Heart left ventricle (tissue), 13 donors: ENCODE measurements at regions not wholly inside any gene's neighbourhood (a gene's known extent, or its start where the extent isn't known, plus 50 kb on each side); places are given as distances from the start of the nearest gene placed in this dataset.

Experiments
- POLR2A ChIP-seq, 2 donors: fragments of 450-650 bp; IDR thresholded peaks; one replicate each; pipeline ENCODE4 v1.6.1; 2017; ENCODE audit warnings: antibody characterized with exemption in 2 of 2, mild to moderate bottlenecking in 2 of 2, moderate library complexity in 2 of 2
- TF ChIP-seq, protein P1 (sequence below), 12 donors: fragments of 200-600 bp; sonication (generic) in 4 of 12; IDR thresholded peaks; one replicate each; pipeline versions ENCODE4 v1.5.0 to v1.8.0; 2018 to 2022; ENCODE audit warnings: antibody characterized with exemption in 12 of 12, mild to moderate bottlenecking in 5 of 12
- donor health status: ischemic (EF 13 %, LVEDD 7.1; RV severe dilation, severe dysfunction).
- donor health status: DM: no; HTN: yes; CAD: no.
- donor health status: DM: no; HTN: no; CAD: no.
- donor health status: ischemic (EF 25% LVEDD 6.9; RV normal size, moderate dysfunction).
- donor health status: ischemic (EF 25% LVEDD 5.7; RV mildly dilated, moderate dysfunction).
- donor health status: ischemic (EF 35%, LVEDD 5.7; RV mildly dilated, moderate dysfunction).
- donor health status: nonischemic (EF 11% LVEDD 7.7; RV severe dilation, severe dysfunction).
- donor health status: DM: yes; HTN: yes; CAD: no.
- donor health status: PGD.
- donor health status: ischemic (EF 29% LVEDD 5.4; RV normal size, mild dysfunction).
- donor health status: nonischemic (EF 23%, LVEDD 6.1; RV moderate dilation, normal function).

DNA sequence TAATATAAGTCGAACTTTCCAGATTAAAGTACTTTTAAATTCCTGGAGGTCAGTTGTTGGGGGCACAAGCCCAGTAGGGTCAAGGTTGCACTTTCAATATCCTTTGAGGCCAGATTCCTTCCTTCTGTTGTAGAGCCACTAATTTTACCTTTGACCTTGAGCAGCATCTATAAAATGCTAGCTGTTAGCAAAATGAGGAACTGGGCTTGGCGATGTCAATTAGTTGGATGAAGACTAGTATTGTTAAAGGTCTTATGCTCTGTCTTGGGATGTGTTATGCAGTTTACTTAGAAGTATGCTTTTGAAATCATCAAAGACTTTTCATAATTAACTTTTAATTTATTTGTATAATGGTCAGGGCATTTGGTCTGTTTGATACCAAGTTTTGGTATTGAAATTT, 425.9 kb upstream of the PROX1 start:
- no peak for TF ChIP-seq POLR2A (IDR thresholded peaks at IDR 0.05)
- TF ChIP-seq, protein P1, sequence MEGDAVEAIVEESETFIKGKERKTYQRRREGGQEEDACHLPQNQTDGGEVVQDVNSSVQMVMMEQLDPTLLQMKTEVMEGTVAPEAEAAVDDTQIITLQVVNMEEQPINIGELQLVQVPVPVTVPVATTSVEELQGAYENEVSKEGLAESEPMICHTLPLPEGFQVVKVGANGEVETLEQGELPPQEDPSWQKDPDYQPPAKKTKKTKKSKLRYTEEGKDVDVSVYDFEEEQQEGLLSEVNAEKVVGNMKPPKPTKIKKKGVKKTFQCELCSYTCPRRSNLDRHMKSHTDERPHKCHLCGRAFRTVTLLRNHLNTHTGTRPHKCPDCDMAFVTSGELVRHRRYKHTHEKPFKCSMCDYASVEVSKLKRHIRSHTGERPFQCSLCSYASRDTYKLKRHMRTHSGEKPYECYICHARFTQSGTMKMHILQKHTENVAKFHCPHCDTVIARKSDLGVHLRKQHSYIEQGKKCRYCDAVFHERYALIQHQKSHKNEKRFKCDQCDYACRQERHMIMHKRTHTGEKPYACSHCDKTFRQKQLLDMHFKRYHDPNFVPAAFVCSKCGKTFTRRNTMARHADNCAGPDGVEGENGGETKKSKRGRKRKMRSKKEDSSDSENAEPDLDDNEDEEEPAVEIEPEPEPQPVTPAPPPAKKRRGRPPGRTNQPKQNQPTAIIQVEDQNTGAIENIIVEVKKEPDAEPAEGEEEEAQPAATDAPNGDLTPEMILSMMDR (IDR thresholded peaks at IDR 0.05): no peak
